ENCODE measurements at regions not wholly inside any gene's neighbourhood (a gene's known extent, or its start where the extent isn't known, plus 50 kb on each side); places are given as distances from the start of the nearest gene placed in this dataset.

DNA sequence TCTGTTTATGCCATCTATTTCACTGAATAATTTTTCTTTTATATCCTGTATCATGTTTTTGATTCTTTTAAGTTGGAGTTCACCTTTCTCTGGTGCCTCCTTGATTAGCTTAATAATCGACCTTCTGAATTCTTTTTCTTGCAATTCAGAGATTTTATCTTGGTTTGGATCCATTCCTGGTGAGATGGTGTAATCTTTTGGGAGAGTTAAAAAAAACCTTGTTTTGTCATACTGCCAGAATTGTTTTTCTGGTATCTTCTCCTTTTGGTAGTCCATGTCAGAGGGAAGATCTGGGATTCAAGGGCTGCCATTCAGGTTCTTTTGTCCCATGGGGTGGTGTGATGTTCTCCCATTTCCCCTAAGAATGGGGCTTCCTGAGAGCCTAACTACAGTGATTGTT lies 800.8 kb upstream of the TYRP1 start:
- DNase-seq, result no peak
- Histone ChIP-seq H3K9me3 (no peaks in the 10 kb centered on the region), H3K4me1 (no peaks in the 10 kb centered on the region), H3K27me3 (no peaks in the 10 kb centered on the region), H3K27ac (no peak overlapping the region), H3K36me3 (no peaks in the 10 kb centered on the region), H3K4me3 (no peak overlapping the region)
- TF ChIP-seq, protein P1, sequence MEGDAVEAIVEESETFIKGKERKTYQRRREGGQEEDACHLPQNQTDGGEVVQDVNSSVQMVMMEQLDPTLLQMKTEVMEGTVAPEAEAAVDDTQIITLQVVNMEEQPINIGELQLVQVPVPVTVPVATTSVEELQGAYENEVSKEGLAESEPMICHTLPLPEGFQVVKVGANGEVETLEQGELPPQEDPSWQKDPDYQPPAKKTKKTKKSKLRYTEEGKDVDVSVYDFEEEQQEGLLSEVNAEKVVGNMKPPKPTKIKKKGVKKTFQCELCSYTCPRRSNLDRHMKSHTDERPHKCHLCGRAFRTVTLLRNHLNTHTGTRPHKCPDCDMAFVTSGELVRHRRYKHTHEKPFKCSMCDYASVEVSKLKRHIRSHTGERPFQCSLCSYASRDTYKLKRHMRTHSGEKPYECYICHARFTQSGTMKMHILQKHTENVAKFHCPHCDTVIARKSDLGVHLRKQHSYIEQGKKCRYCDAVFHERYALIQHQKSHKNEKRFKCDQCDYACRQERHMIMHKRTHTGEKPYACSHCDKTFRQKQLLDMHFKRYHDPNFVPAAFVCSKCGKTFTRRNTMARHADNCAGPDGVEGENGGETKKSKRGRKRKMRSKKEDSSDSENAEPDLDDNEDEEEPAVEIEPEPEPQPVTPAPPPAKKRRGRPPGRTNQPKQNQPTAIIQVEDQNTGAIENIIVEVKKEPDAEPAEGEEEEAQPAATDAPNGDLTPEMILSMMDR (IDR thresholded peaks at IDR 0.05), result no peak
- TF ChIP-seq POLR2A (IDR thresholded peaks at IDR 0.05), result no peak

DNA sequence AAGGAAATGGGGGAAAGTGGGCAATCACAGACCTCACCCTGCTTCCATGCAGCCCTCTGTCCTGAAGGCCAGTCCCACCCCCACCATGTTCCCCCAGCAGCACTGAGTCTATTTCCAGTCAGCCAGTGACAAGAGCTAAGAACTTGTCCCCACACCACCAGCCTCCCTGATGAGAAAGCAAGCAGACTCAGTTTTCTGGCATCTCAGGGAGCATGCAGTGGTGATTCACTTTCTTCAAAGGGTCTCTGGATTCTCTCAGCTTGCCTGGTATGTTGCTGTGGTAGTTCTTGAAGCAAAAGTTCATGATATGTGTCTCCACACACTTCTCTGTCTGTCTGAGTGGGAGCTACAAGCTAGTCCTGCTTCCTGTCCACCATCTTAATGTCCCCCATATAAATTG lies 799.9 kb upstream of the TYRP1 start:
- no peak for TF ChIP-seq POLR2A (IDR thresholded peaks at IDR 0.05)
- TF ChIP-seq, protein P1 (IDR thresholded peaks at IDR 0.05), result no peak

DNA sequence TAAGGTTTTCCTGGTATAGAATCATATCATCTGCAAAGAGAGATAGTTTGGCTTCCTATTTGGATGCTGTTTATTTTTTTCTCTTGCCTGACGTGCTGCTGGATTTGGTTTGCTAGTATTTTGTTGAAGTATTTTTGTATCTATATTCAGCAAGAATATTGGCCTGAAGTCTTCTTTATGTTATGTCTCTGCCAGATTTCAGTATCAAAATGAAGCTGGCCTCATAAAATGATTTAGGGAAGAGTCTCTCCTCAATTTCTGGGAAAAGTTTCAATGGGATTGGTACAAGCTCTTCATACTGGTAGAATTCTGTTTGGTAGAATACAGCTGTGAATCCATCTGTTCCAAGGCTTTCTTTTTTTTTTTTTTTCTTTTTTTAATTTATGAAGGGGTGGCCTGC lies 799.0 kb upstream of the TYRP1 start:
- Histone ChIP-seq H3K9me3 (no peaks in the 10 kb centered on the region), H3K27me3 (no peaks in the 10 kb centered on the region), H3K36me3 (no peaks in the 10 kb centered on the region), H3K27ac (no peak overlapping the region), H3K4me1 (no peaks in the 10 kb centered on the region), H3K4me3 (no peak overlapping the region)
- TF ChIP-seq, protein P1 (IDR thresholded peaks at IDR 0.05), result no peak
- no peak for TF ChIP-seq POLR2A (IDR thresholded peaks at IDR 0.05)
- no peak for DNase-seq

More for the DNA sequence above, 799.9 kb upstream of the TYRP1 start:
- Histone ChIP-seq H3K4me3 (no peak overlapping the region), H3K4me1 (no peaks in the 10 kb centered on the region), H3K27ac (no peak overlapping the region), H3K9me3 (no peaks in the 10 kb centered on the region), H3K27me3 (no peaks in the 10 kb centered on the region), H3K36me3 (no peaks in the 10 kb centered on the region)
- DNase-seq, result no peak

DNA sequence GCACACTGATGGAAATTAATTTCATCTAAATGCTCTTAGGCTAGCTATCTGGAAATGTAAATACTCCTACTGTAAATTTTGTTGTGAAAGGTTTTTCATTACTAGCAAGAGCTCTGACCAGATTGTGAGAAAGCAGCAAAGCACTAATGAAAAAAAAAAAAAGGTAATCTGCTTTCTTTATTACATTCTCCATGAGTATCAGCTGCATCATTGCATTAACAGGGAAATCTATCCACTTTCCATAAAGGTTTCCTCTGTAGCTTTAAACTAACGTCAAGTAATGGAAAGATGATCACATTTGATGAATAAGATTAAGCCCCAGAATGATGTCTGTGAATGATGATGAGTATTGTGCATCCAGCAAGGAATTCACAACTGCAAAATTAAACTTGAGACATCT lies 790.6 kb upstream of the TYRP1 start:
- Histone ChIP-seq H3K27ac (no peak overlapping the region), H3K9me3 (no peaks in the 10 kb centered on the region), H3K4me1 (no peaks in the 10 kb centered on the region), H3K4me3 (no peak overlapping the region), H3K27me3 (no peaks in the 10 kb centered on the region), H3K36me3 (no peaks in the 10 kb centered on the region)
- TF ChIP-seq, protein P1 (IDR thresholded peaks at IDR 0.05), result no peak
- TF ChIP-seq POLR2A (IDR thresholded peaks at IDR 0.05), result no peak
- no peak for DNase-seq

DNA sequence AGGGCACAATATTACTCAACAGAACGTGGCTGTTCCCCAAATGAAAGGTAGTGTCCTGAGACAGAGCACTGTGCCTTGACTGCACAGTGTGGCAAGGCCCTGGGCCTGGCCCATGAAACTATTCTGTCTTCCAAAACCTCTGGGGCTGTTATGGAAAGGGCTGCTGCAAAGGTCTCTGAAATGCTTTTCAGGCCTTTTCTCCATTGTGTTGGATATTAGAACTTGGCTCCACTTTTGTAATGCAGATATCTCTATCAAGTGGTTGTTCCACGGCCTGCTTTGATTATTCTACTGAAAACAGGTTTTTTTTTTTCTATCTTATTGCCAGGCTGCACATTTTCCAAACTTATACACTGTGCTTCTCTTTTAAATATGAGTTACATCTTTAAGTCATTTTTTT lies 777.5 kb upstream of the TYRP1 start:
- no peaks in the 10 kb centered on the region for H3K4me1 ChIP-seq
- no peak for DNase-seq
- H3K27me3 ChIP-seq, result no peaks in the 10 kb centered on the region
- H3K27ac ChIP-seq, result no peak overlapping the region
- TF ChIP-seq POLR2A (IDR thresholded peaks at IDR 0.05), result no peak
- TF ChIP-seq, protein P1 (IDR thresholded peaks at IDR 0.05), result no peak
- no peak overlapping the region for H3K4me3 ChIP-seq
- H3K36me3 ChIP-seq, result no peaks in the 10 kb centered on the region
- no peaks in the 10 kb centered on the region for H3K9me3 ChIP-seq

DNA sequence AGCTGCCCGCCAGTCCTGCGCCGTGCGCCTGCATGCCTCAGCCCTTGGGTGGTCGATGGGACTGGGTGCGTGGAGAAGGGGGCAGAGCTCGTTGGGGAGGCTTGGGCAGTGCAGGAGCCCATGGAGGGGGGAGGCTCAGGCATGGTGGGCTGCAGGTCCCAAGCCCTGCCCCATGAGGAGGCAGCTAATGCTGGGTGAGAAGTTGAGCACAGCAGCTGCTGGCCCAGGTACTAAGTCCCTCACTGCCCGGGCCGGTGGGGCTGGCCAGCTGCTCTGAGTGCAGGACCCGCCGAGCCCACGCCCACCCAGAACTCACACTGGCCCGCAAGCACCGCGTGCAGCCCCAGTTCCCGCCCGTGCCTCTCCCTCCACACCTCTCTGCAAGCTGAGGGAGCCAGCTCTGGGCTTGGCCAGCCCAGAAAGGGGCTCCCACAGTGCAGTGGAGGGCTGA lies 764.3 kb upstream of the TYRP1 start:
- Histone ChIP-seq H3K27ac (no peak overlapping the region), H3K36me3 (no peaks in the 10 kb centered on the region), H3K4me1 (no peaks in the 10 kb centered on the region), H3K27me3 (no peaks in the 10 kb centered on the region), H3K9me3 (no peaks in the 10 kb centered on the region), H3K4me3 (no peak overlapping the region)
- DNase-seq, result no peak
- TF ChIP-seq, protein P1 (IDR thresholded peaks at IDR 0.05), result no peak
- no peak for TF ChIP-seq POLR2A (IDR thresholded peaks at IDR 0.05)
